Esophagus muscularis mucosa (tissue), 4 donors: ENCODE measurements at regions not wholly inside any gene's neighbourhood (a gene's known extent, or its start where the extent isn't known, plus 50 kb on each side); places are given as distances from the start of the nearest gene placed in this dataset.

Experiments
- DNase-seq: peaks from one replicate; pipeline ENCODE4 v3.0.0-alpha.2; 2017; ENCODE audit errors: extremely low spot score
- H3K27ac ChIP-seq, 4 donors: fragments of 200-600 bp; sonication (generic); replicated peaks in 1 of 4; 1 replicate in 3 of 4; 2 replicates in 1 of 4; pipeline ENCODE4 v1.5.1; 2016 to 2019; ENCODE audit warnings: mild to moderate bottlenecking in 1 of 4
- H3K27me3 ChIP-seq, 4 donors: fragments of 200-600 bp; sonication (generic); one replicate each; pipeline versions ENCODE4 v1.5.1 to v1.6.0; 2016 to 2019
- H3K36me3 ChIP-seq, 4 donors: fragments of 200-600 bp; sonication (generic); one replicate each; pipeline ENCODE4 v1.5.1; 2016 to 2019
- H3K4me1 ChIP-seq, 4 donors: fragments of 200-600 bp; sonication (generic); one replicate each; pipeline ENCODE4 v1.5.1; 2016 to 2019
- H3K4me3 ChIP-seq, 4 donors: fragments of 200-600 bp; sonication (generic); 1 replicate in 2 of 4; 2 replicates in 2 of 4; pipeline ENCODE4 v1.5.1; 2016 to 2019; ENCODE audit warnings: mild to moderate bottlenecking in 4 of 4, moderate library complexity in 1 of 4
- H3K9me3 ChIP-seq, 4 donors: fragments of 200-600 bp; sonication (generic); 1 replicate in 3 of 4; 2 replicates in 1 of 4; pipeline ENCODE4 v1.5.1; 2016 to 2019
- CTCF ChIP-seq, 3 experiments: fragments of 200-600 bp in 2 of 3; fragments of 450-650 bp in 1 of 3; sonication (generic) in 2 of 3; IDR thresholded peaks; one replicate each; pipeline ENCODE4 v1.5.1; 2017 to 2019; ENCODE audit warnings: antibody characterized with exemption in 3 of 3, mild to moderate bottlenecking in 2 of 3, moderate library complexity in 1 of 3
- EP300 ChIP-seq: sonication (generic); formaldehyde crosslinking; IDR thresholded peaks from one replicate; pipeline ENCODE4 v1.6.1; 2017; ENCODE audit warnings: antibody characterized with exemption
- POLR2A ChIP-seq: fragments of 450-650 bp; IDR thresholded peaks from one replicate; pipeline ENCODE4 v1.6.1; 2017; ENCODE audit warnings: antibody characterized with exemption, moderate library complexity, mild to moderate bottlenecking, low read depth
- POLR2AphosphoS5 ChIP-seq, 2 donors: sonication (generic); formaldehyde crosslinking; IDR thresholded peaks; one replicate each; pipeline ENCODE4 v1.6.1; 2017; ENCODE audit warnings: antibody characterized with exemption in 2 of 2
- WGBS: methylation state at CpG from one replicate; pipeline ENCODE4 v1.1.5; 2018; 5-methylcytosine and 5-hydroxymethylcytosine counted together
- intact Hi-C: fragments of 100-400 bp; cut with DNase I; formaldehyde crosslinking; loops from one replicate; pipeline ENCODE4 v1.15.1; 2023

GRCh38 chr2:147165697-147166382 is 679.0 kb upstream of the ACVR2A start:
- no peak for TF ChIP-seq CTCF (IDR thresholded peaks at IDR 0.05)
- TF ChIP-seq EP300 = no peak
- DNase-seq = no peak
- 77% methylated on average over 2 of the region's 2 CpGs for WGBS
- intact Hi-C loops = no loop called here
- Histone ChIP-seq H3K9me3 (no peaks in the 10 kb centered on the region), H3K27me3 (no peaks in the 10 kb centered on the region), H3K27ac (no peak overlapping the region), H3K4me3 (no peak overlapping the region), H3K36me3 (no peaks in the 10 kb centered on the region), H3K4me1 (no peaks in the 10 kb centered on the region)

GRCh38 chr2:147164563-147164962 is 680.3 kb upstream of the ACVR2A start:
- 97% methylated on average over 3 of the region's 4 CpGs for WGBS
- TF ChIP-seq CTCF (IDR thresholded peaks at IDR 0.05) (no peak), EP300 (no peak), POLR2AphosphoS5 (IDR thresholded peaks at IDR 0.05) (no peak), POLR2A (no peak)
- no peak for DNase-seq
- H3K9me3 ChIP-seq = no peaks in the 10 kb centered on the region
- intact Hi-C loops = no loop called here
- H3K27me3 ChIP-seq = no peaks in the 10 kb centered on the region
- no peak overlapping the region for H3K27ac ChIP-seq
- H3K4me1 ChIP-seq = no peaks in the 10 kb centered on the region
- no peaks in the 10 kb centered on the region for H3K36me3 ChIP-seq
- H3K4me3 ChIP-seq = no peak overlapping the region

- Histone ChIP-seq H3K27me3 (no peaks in the 10 kb centered on the region), H3K36me3 (no peaks in the 10 kb centered on the region), H3K9me3 (no peaks in the 10 kb centered on the region), H3K4me1 (no peaks in the 10 kb centered on the region), H3K4me3 (no peak overlapping the region), H3K27ac (no peak overlapping the region)
- intact Hi-C loops = no loop called here
- no peak for DNase-seq
- TF ChIP-seq POLR2A (no peak), EP300 (no peak), CTCF (IDR thresholded peaks at IDR 0.05) (no peak), POLR2AphosphoS5 (IDR thresholded peaks at IDR 0.05) (no peak)
Observed at GRCh38 chr2:147161746-147162145, 683.1 kb upstream of the ACVR2A start.

GRCh38 chr2:147156970-147157369 is 687.9 kb upstream of the ACVR2A start:
- DNase-seq = no peak
- Histone ChIP-seq H3K27me3 (no peaks in the 10 kb centered on the region), H3K9me3 (no peaks in the 10 kb centered on the region), H3K27ac (no peak overlapping the region), H3K4me1 (no peaks in the 10 kb centered on the region), H3K4me3 (no peak overlapping the region), H3K36me3 (no peaks in the 10 kb centered on the region)
- TF ChIP-seq EP300 (no peak), POLR2AphosphoS5 (IDR thresholded peaks at IDR 0.05) (no peak), POLR2A (no peak), CTCF (IDR thresholded peaks at IDR 0.05) (no peak)
- intact Hi-C loops = no loop called here
- 95% methylated on average over 3 of the region's 3 CpGs for WGBS

- WGBS = 89% methylated on average over 1 of the region's 4 CpGs
- intact Hi-C loops = no loop called here
Observed at GRCh38 chr2:147150241-147150635, 694.6 kb upstream of the ACVR2A start.

More at GRCh38 chr2:147150241-147150635, 694.6 kb upstream of the ACVR2A start:
- no peaks in the 10 kb centered on the region for H3K27me3 ChIP-seq
- H3K27ac ChIP-seq = no peak overlapping the region
- TF ChIP-seq CTCF (IDR thresholded peaks at IDR 0.05) (no peak), POLR2AphosphoS5 (IDR thresholded peaks at IDR 0.05) (no peak), POLR2A (no peak), EP300 (no peak)
- H3K9me3 ChIP-seq = no peaks in the 10 kb centered on the region
- DNase-seq = no peak
- H3K4me1 ChIP-seq = no peaks in the 10 kb centered on the region
- no peak overlapping the region for H3K4me3 ChIP-seq
- no peaks in the 10 kb centered on the region for H3K36me3 ChIP-seq
